K562 (cell line): ENCODE measurements at regions not wholly inside any gene's neighbourhood (a gene's known extent, or its start where the extent isn't known, plus 50 kb on each side); places are given as distances from the start of the nearest gene placed in this dataset.

ENCODE experiments used
- ATAC-seq: fragments of 200-7000 bp; cut with Tn5 transposase; 3 replicates; pipeline ENCODE4 v1.9.1; 2020; ENCODE audit warnings: moderate library complexity
- BruUV-seq: library from RNA; stranded (reverse); fragments of 400-500 nt; replicated peaks from 2 replicates; lab custom pipeline; 2021; lab: Mats Ljungman, UMichigan
- CTCF ChIA-PET: fragments of 300-600 bp; formaldehyde crosslinking; extraction: SDS; loops from one replicate; lab custom pipeline; 2021; ENCODE audit warnings: low intra/inter-chr PET ratio; lab: Yijun Ruan, JAX
- POLR2A ChIA-PET: fragments of 300-600, 350-650 bp; sonication (Branson Sonifier 250); formaldehyde crosslinking; extraction: SDS; loops from one replicate; lab custom pipeline; 2021; ENCODE audit warnings: antibody characterized with exemption, inconsistent platforms; lab: Yijun Ruan, JAX
- DNase-seq, 4 experiments: peaks; one replicate each; pipeline versions ENCODE4 v3.0.0 to v3.0.0-alpha.2; 2011 to 2018; ENCODE audit warnings: low spot score in 3 of 4, mixed read lengths in 3 of 4; ENCODE audit errors: extremely low read depth in 1 of 4
- FAIRE-seq: peaks from 2 replicates; lab custom pipeline; 2011; peaks lifted over from hg19 to GRCh38; lab: Jason Lieb, UNC
- H2AFZ ChIP-seq: 2 replicates; pipeline ENCODE4 v1.6.0; 2011; ENCODE audit warnings: low read depth, low read length, control low read depth, inconsistent platforms
- H3K27ac ChIP-seq: fragments of 200-600 bp; 3 replicates; pipeline ENCODE4 v1.8.0; 2011; ENCODE audit warnings: low read depth, mild to moderate bottlenecking, control low read depth, inconsistent platforms, low read length, moderate library complexity, mixed read lengths; ENCODE audit errors: extremely low read depth
- H3K27me3 ChIP-seq, 2 experiments: fragments of 300-600 bp in 1 of 2; 2 replicates in 1 of 2; 3 replicates in 1 of 2; pipeline versions ENCODE4 v1.6.0 to v1.8.0; 2011; ENCODE audit warnings: inconsistent platforms in 2 of 2, low read length in 2 of 2, mild to moderate bottlenecking in 1 of 2, mixed read lengths in 1 of 2, moderate library complexity in 1 of 2; ENCODE audit not compliant: control insufficient read depth in 2 of 2, insufficient read depth in 2 of 2
- H3K36me3 ChIP-seq: fragments of 300-600 bp; 3 replicates; pipeline ENCODE4 v1.8.0; 2011; ENCODE audit warnings: mild to moderate bottlenecking, low read length, inconsistent platforms; ENCODE audit not compliant: control insufficient read depth, insufficient read depth
- H3K4me1 ChIP-seq, 2 experiments: fragments of 200-600 bp in 1 of 2; replicated peaks in 1 of 2; 2 replicates in 1 of 2; 3 replicates in 1 of 2; pipeline versions ENCODE4 v1.5.1 to v1.8.0; 2011; ENCODE audit warnings: inconsistent platforms in 2 of 2, low read length in 2 of 2, mild to moderate bottlenecking in 1 of 2, mixed read lengths in 1 of 2, moderate library complexity in 1 of 2; ENCODE audit not compliant: control insufficient read depth in 2 of 2, insufficient read depth in 2 of 2
- H3K4me2 ChIP-seq: 2 replicates; pipeline ENCODE4 v1.6.1; 2011; ENCODE audit warnings: low read length, control low read depth, inconsistent platforms, mixed read lengths; ENCODE audit not compliant: insufficient read depth
- H3K4me3 ChIP-seq: fragments of 200-600 bp; sonication (generic), shearing (Covaris generic); 2 replicates; pipeline ENCODE4 v1.5.1; 2016; ENCODE audit warnings: control low read depth, inconsistent platforms
- H3K79me2 ChIP-seq: fragments of 200-600 bp; 3 replicates; pipeline ENCODE4 v1.8.0; 2011; ENCODE audit warnings: low read length, inconsistent platforms; ENCODE audit not compliant: control insufficient read depth, insufficient read depth
- H3K9ac ChIP-seq, 2 experiments: 2 replicates each; pipeline versions ENCODE4 v1.6.0 to v1.6.1; 2011; ENCODE audit warnings: low read depth in 2 of 2, low read length in 2 of 2, control low read depth in 1 of 2, inconsistent platforms in 1 of 2, mild to moderate bottlenecking in 1 of 2, mixed read lengths in 1 of 2; ENCODE audit not compliant: insufficient read depth in 1 of 2
- H3K9me1 ChIP-seq: one replicate; pipeline ENCODE4 v1.6.0; 2011; ENCODE audit warnings: inconsistent platforms, mild to moderate bottlenecking, low read length, moderate library complexity; ENCODE audit not compliant: control insufficient read depth, insufficient read depth
- H3K9me3 ChIP-seq: replicated peaks from 2 replicates; pipeline ENCODE4 v1.5.1; 2011; ENCODE audit warnings: low read depth, low read length, inconsistent platforms; ENCODE audit not compliant: control insufficient read depth, insufficient read depth
- H4K20me1 ChIP-seq: replicated peaks from 2 replicates; pipeline ENCODE4 v1.6.1; 2011; ENCODE audit warnings: low read length, inconsistent platforms, mixed read lengths; ENCODE audit not compliant: control insufficient read depth, insufficient read depth
- ARHGAP35 ChIP-seq: fragments of 450-650 bp; IDR thresholded peaks from 2 replicates; pipeline ENCODE4 v1.6.1; 2018; ENCODE audit not compliant: partially characterized antibody
- FOSL1 ChIP-seq: fragments of 200-800 bp; sonication (Bioruptor generic); conservative IDR thresholded peaks from 2 replicates; pipeline ENCODE4 v1.6.1; 2016; ENCODE audit warnings: missing genetic modification characterization, missing compliant biosample characterization
- FOXO4 ChIP-seq: fragments of 450-650 bp; formaldehyde crosslinking; IDR thresholded peaks from 2 replicates; pipeline ENCODE4 v1.4.0; 2020; ENCODE audit warnings: mild to moderate bottlenecking, moderate library complexity
- HNRNPH1 ChIP-seq: fragments of 200-400 bp; formaldehyde crosslinking; optimal IDR thresholded peaks from 2 replicates; pipeline ENCODE3; 2017; ENCODE audit warnings: low read depth, mild to moderate bottlenecking, low read length, moderate library complexity
- NELFE ChIP-seq: IDR thresholded peaks from 2 replicates; pipeline ENCODE4 v1.6.1; 2011; ENCODE audit warnings: mild to moderate bottlenecking; ENCODE audit not compliant: insufficient read depth, insufficient read length
- PCBP1 ChIP-seq: fragments of 200-400 bp; formaldehyde crosslinking; IDR thresholded peaks from 2 replicates; pipeline ENCODE4 v1.6.1; 2018; ENCODE audit warnings: mild to moderate bottlenecking, low read depth, low read length; ENCODE audit not compliant: poor library complexity, severe bottlenecking
- TAF9B ChIP-seq: fragments of 450-650 bp; IDR thresholded peaks from 2 replicates; pipeline ENCODE4 v1.6.1; 2018; ENCODE audit warnings: mild to moderate bottlenecking; ENCODE audit not compliant: partially characterized antibody
- TOE1 ChIP-seq, 2 experiments: fragments of 450-650 bp in 1 of 2; sonication (generic) in 1 of 2; formaldehyde crosslinking in 1 of 2; IDR thresholded peaks; 2 replicates each; pipeline versions ENCODE4 v1.7.1 to v1.8.0; 2016 to 2022; ENCODE audit warnings: borderline replicate concordance in 2 of 2, mild to moderate bottlenecking in 2 of 2, antibody characterized with exemption in 1 of 2, inconsistent platforms in 1 of 2, low read depth in 1 of 2, missing genetic modification reagents in 1 of 2, moderate library complexity in 1 of 2
- TRIM24 ChIP-seq, 2 experiments: fragments of 450-650 bp; IDR thresholded peaks; 2 replicates each; pipeline ENCODE4 v1.6.1; 2016
- ZKSCAN3 ChIP-seq: fragments of 250-450 bp; sonication (Bioruptor Pico); IDR thresholded peaks from 2 replicates; pipeline ENCODE4 v1.4.0; 2020
- ZNF76 ChIP-seq: fragments of 250-450 bp; sonication (Bioruptor Pico); IDR thresholded peaks from 2 replicates; pipeline ENCODE4 v1.4.0; 2020; ENCODE audit warnings: mild to moderate bottlenecking, moderate library complexity, borderline replicate concordance
- WGBS: fragments of 100-300 bp; shearing (Covaris generic); methylation state at CpG from one replicate; pipeline ENCODE4 v1.1.6; 2016; ENCODE audit warnings: low coverage, mixed read lengths; ENCODE audit not compliant: insufficient coverage; ENCODE audit errors: missing lambda C conversion rate; 5-methylcytosine and 5-hydroxymethylcytosine counted together
- in situ Hi-C: fragments of 300-500 bp; cut with MboI; formaldehyde crosslinking; loops from 4 replicates; pipeline ENCODE4 v1.15.0; 2018; ENCODE audit warnings: inconsistent platforms, mixed read lengths
- intact Hi-C: fragments of 100-400 bp; cut with micrococcal nuclease; formaldehyde crosslinking; loops from 2 replicates; pipeline ENCODE4 v1.14.2; 2022
- TF ChIP-seq, protein P1 (sequence below): fragments of 250-450 bp; sonication (Bioruptor Pico); IDR thresholded peaks from 2 replicates; pipeline ENCODE4 v1.5.0; 2021; ENCODE audit warnings: mild to moderate bottlenecking, moderate library complexity

DNA sequence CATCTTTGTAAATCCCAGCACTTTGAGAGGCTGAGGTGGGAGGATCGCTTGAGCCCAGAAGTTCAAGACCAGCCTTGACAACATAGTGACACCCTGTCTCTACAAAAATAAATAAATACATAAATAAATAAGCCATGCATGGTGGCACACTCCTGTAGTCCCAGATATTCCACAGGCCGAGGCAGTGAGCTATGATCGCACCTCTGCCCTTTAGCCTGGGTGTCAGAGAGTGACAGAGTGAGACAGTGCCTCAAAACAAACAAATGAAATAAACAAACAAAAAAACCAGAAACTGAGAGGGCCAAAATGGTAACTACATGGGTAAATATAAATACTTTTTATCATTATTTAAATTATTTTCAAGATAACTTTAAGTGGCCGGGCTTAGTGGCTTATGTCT is 445.4 kb downstream of the ZIC1 start:
- in situ Hi-C loops: no loop called here
- no TSS peak for BruUV-seq

GRCh38 chr3:147864754-147865354 is 455.7 kb downstream of the ZIC1 start:
- DNase-seq (no peak), ATAC-seq (no peak), FAIRE-seq (no peak)
- H3K9me3 ChIP-seq: no peaks in the 10 kb centered on the region; the same call in 1 of the 2 replicates
- no peaks in the 10 kb centered on the region for H3K79me2 ChIP-seq
- no peak overlapping the region for H3K27ac ChIP-seq
- BruUV-seq: no TSS peak
- in situ Hi-C loops: no loop called here
- intact Hi-C loops: no loop called here
- ChIA-PET POLR2A (no interaction called here), CTCF (no interaction called here)
- H4K20me1 ChIP-seq: no peaks in the 10 kb centered on the region
- H2AFZ ChIP-seq: no peak overlapping the region
- no peaks in the 10 kb centered on the region for H3K27me3 ChIP-seq
- H3K4me1 ChIP-seq: no peaks in the 10 kb centered on the region
- H3K4me3 ChIP-seq: no peak overlapping the region
- no peaks in the 10 kb centered on the region for H3K9me1 ChIP-seq
- no peak overlapping the region for H3K4me2 ChIP-seq
- H3K36me3 ChIP-seq: no peaks in the 10 kb centered on the region
- H3K9ac ChIP-seq: no peak overlapping the region
- TF ChIP-seq ZNF76 (CRISPR knock-in tag) (no peak), ZKSCAN3 (CRISPR knock-in tag) (no peak), TRIM24 (IDR thresholded peaks at IDR 0.05) (no peak), PCBP1 (no peak), FOSL1 (tag) (no peak), TOE1 (IDR thresholded peaks at IDR 0.05; ENCODE audit: borderline replicate concordance) (no peak), TOE1 (CRISPR knock-in tag; IDR thresholded peaks at IDR 0.05; ENCODE audit: borderline replicate concordance, low read depth) (no peak), TAF9B (no peak), NELFE (no peak), ARHGAP35 (no peak), FOXO4 (CRISPR knock-in tag) (no peak)
- TF ChIP-seq, protein P1, sequence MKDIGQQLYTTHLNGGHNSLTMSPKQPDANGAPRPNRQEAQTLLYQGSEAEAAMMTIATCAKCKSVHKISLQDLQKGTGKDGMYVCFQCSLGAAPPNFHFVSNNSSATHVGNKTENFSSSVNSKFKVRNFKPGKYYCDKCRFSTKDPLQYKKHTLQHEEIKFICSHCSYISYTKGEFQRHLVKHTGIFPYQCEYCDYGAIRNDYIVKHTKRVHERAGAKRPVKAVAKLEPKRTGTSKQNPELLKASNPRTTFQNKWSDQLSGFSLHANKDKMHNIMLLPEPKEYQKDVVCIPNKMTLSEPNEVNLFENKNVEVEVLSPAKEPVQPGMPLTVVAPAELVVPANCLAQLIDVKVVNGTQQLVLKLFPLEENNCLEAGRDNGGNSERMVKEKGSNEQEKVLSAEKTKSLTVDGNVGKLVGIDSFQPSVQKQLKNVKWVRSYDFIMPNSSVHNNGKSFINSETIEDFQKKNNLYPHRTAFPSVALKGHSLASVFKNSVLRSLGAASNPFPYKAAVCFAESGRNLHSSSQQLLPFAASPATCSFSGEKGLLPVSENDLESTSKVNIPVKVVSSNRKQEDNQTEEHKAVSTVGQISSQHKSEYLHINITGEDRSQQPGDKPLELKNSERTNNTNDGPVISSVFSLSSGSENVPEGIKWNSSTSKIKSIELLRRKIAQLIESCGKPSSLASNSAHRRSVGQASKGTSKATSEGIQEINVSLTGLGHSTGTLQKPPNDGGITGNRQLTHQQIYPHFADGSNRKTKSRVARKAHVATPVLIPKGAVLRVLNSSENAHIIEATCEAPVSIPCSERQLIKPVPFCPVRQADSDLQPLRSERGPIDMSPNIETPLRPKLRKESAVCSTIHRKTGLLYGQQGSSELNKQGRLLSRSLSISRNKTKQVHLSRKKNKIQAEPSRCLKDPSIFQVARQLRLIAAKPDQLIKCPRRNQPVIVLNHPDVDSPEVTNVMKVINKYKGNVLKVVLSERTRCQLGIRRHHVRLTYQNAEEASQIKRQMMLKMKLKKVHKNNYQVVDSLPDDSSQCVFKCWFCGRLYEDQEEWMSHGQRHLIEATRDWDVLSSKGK: no peak

More for the DNA sequence above, 445.4 kb downstream of the ZIC1 start:
- Histone ChIP-seq H3K4me3 (no peak overlapping the region), H4K20me1 (no peaks in the 10 kb centered on the region)
- POLR2A ChIA-PET: no interaction called here
- no peak for TF ChIP-seq HNRNPH1
- TF ChIP-seq, all 486 proteins: peak for 0
- 2% methylated on average over 4 of the region's 4 CpGs for WGBS
- no peak for DNase-seq
- CTCF ChIA-PET: no interaction called here
- no peak for FAIRE-seq
- Histone ChIP-seq H3K79me2 (no peaks in the 10 kb centered on the region), H3K9ac (no peak overlapping the region), H3K4me2 (no peak overlapping the region), H3K27ac (no peak overlapping the region), H3K27me3 (no peaks in the 10 kb centered on the region), H3K36me3 (no peaks in the 10 kb centered on the region), H3K9me3 (no peaks in the 10 kb centered on the region; the same call in 1 of the 2 replicates), H3K4me1 (no peaks in the 10 kb centered on the region), H2AFZ (no peak overlapping the region), H3K9me1 (no peaks in the 10 kb centered on the region)
- intact Hi-C loops: no loop called here
- no peak for ATAC-seq
